ENCODE measurements at regions not wholly inside any gene's neighbourhood (a gene's known extent, or its start where the extent isn't known, plus 50 kb on each side); places are given as distances from the start of the nearest gene placed in this dataset.

DNA sequence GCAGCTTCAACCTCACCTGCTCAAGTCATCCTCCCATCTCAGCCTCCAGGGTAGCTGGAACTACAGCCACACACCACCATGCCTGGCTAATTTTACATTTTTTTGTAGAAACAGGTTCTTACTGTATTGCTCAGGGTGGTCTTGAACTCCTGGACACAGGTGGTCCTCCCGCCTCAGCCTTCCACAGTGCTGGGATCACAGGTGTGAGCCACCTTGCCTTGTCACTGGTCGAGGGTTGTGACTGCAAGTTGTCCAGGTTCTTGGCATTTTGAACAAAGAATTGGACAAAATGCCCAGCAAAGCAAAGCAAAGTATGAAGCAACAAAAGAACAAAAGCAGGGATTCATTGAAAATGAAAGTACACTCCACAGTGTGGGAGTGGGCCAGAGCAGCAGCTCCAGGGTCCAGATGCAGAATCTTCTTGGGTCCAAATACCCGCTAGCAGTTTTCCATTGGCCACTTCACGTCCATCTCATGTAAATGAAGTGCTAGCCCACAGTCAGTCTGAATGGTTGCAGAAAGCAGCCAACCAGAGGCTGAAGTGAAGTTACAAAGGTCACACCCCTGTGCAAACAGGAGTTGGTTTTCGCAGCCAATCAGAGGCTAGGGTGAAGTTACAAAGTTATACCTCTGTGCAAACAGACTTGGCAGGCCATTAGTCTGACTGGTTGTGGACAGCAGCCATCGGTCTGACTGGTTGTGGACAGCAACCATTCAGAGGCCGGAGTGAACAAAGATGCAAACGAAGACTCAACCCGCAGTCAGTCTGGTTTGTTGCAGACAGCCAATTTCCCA lies 109.5 kb upstream of the KIF26B start:
- TF ChIP-seq ZBTB20 (tag by site-specific recombination; IDR thresholded peaks at IDR 0.05): no peak
- TF ChIP-seq ZNF660 (tag by site-specific recombination; IDR thresholded peaks at IDR 0.05): no peak
- TF ChIP-seq, protein P1, sequence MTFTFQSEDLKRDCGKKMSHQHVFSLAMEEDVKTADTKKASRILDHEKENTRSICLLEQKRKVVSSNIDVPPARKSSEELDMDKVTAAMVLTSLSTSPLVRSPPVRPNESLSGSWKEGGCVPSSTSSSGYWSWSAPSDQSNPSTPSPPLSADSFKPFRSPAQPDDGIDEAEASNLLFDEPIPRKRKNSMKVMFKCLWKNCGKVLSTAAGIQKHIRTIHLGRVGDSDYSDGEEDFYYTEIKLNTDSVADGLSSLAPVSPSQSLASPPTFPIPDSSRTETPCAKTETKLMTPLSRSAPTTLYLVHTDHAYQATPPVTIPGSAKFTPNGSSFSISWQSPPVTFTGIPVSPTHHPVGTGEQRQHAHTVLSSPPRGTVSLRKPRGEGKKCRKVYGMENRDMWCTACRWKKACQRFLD (tag by site-specific recombination; IDR thresholded peaks at IDR 0.05): no peak
- TF ChIP-seq ZNF830 (tag by site-specific recombination; IDR thresholded peaks at IDR 0.05; ENCODE audit: low read depth): no peak
- TF ChIP-seq, protein P2, sequence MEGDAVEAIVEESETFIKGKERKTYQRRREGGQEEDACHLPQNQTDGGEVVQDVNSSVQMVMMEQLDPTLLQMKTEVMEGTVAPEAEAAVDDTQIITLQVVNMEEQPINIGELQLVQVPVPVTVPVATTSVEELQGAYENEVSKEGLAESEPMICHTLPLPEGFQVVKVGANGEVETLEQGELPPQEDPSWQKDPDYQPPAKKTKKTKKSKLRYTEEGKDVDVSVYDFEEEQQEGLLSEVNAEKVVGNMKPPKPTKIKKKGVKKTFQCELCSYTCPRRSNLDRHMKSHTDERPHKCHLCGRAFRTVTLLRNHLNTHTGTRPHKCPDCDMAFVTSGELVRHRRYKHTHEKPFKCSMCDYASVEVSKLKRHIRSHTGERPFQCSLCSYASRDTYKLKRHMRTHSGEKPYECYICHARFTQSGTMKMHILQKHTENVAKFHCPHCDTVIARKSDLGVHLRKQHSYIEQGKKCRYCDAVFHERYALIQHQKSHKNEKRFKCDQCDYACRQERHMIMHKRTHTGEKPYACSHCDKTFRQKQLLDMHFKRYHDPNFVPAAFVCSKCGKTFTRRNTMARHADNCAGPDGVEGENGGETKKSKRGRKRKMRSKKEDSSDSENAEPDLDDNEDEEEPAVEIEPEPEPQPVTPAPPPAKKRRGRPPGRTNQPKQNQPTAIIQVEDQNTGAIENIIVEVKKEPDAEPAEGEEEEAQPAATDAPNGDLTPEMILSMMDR (tag by site-specific recombination; IDR thresholded peaks at IDR 0.05): no peak
- no peak for TF ChIP-seq ZNF311 (tag by site-specific recombination; IDR thresholded peaks at IDR 0.05; ENCODE audit: borderline replicate concordance)

Measured in HEK293 (cell line).